Spleen (tissue), 7 donors: ENCODE measurements at regions not wholly inside any gene's neighbourhood (a gene's known extent, or its start where the extent isn't known, plus 50 kb on each side); places are given as distances from the start of the nearest gene placed in this dataset.

Source experiments
- CTCF ChIP-seq, 11 experiments: fragments of 200-600 bp in 7 of 11; fragments of 450-650 bp in 4 of 11; sonication (generic) in 4 of 11; IDR thresholded peaks in 8 of 11; conservative IDR thresholded peaks in 3 of 11; 1 replicate in 7 of 11; 2 replicates in 4 of 11; pipeline versions ENCODE4 v1.4.0 to v1.8.0; 2016 to 2021; ENCODE audit warnings: antibody characterized with exemption in 11 of 11, inconsistent platforms in 4 of 11, mild to moderate bottlenecking in 1 of 11
- POLR2A ChIP-seq, 3 donors: fragments of 450-650 bp; IDR thresholded peaks; one replicate each; pipeline ENCODE4 v1.5.1; 2017; ENCODE audit warnings: antibody characterized with exemption in 3 of 3, mild to moderate bottlenecking in 1 of 3
- POLR2AphosphoS5 ChIP-seq, 3 donors: sonication (generic); formaldehyde crosslinking; IDR thresholded peaks; one replicate each; pipeline ENCODE4 v1.5.1; 2017; ENCODE audit warnings: antibody characterized with exemption in 3 of 3
- donor health status: DM: no; HTN: no; CAD: no; lungs with moderate emphysema.
- donor health status: DM: no; HTN: no; CAD: no.
- donor health status: DM: no; HTN: no; CAD: no.

DNA sequence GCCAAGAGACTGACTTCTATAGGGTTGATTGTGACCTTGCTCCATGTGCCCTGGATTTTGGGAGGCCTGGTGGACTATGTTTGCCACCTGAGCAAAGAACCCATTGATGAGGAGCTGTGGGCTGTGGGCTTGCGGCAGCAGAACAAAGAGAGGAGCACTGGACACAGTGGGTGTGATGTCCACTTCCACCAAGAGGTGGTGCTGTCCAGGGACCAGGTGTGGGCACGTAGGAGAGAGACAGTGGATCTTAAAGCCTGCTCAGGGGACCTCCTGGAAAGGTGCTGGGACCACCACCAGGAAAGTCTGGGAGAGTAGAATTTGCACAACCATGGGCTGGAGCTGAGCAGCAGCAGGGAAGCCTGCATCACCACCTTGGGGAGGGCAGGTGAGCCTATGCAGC lies 106.7 kb upstream of the ETS2 start:
- TF ChIP-seq CTCF (IDR thresholded peaks at IDR 0.05 in 8 of 11, conservative IDR thresholded peaks at IDR 0.05 in 3 of 11) (no peak), POLR2A (IDR thresholded peaks at IDR 0.05) (no peak), POLR2AphosphoS5 (IDR thresholded peaks at IDR 0.05) (no peak)
